Testis (tissue), 2 donors: ENCODE measurements at regions not wholly inside any gene's neighbourhood (a gene's known extent, or its start where the extent isn't known, plus 50 kb on each side); places are given as distances from the start of the nearest gene placed in this dataset.
"Not testable (repeated sequence)": the region's sequence is repeated elsewhere in the genome, so short reads cannot be mapped to it uniquely, and the experiment has no call there.

Experiments used
- DNase-seq: peaks from one replicate; pipeline ENCODE4 v3.0.0-alpha.2; 2019
- H3K27ac ChIP-seq, 2 donors: fragments of 200-600 bp; sonication (generic); one replicate each; pipeline ENCODE4 v1.5.1; 2019
- H3K27me3 ChIP-seq: fragments of 200-600 bp; sonication (generic); one replicate; pipeline ENCODE4 v1.5.1; 2019
- H3K36me3 ChIP-seq: fragments of 200-600 bp; sonication (generic); one replicate; pipeline ENCODE4 v1.5.1; 2017; ENCODE audit warnings: low read depth; ENCODE audit errors: missing control alignments
- H3K4me1 ChIP-seq: fragments of 200-600 bp; sonication (generic); one replicate; pipeline ENCODE4 v1.5.1; 2019
- H3K4me3 ChIP-seq, 2 donors: fragments of 200-600 bp; sonication (generic); one replicate each; pipeline ENCODE4 v1.5.1; 2017 to 2019
- H3K9me3 ChIP-seq: fragments of 200-600 bp; sonication (generic); one replicate; pipeline ENCODE4 v1.5.1; 2017
- CTCF ChIP-seq, 3 experiments: fragments of 450-650 bp in 2 of 3; fragments of 200-600 bp in 1 of 3; sonication (generic) in 1 of 3; IDR thresholded peaks; one replicate each; pipeline ENCODE4 v1.5.1; 2016 to 2019; ENCODE audit warnings: antibody characterized with exemption in 3 of 3, mild to moderate bottlenecking in 2 of 3, moderate library complexity in 1 of 3
- POLR2A ChIP-seq: fragments of 450-650 bp; IDR thresholded peaks from one replicate; pipeline ENCODE4 v1.6.1; 2017; ENCODE audit warnings: antibody characterized with exemption, mild to moderate bottlenecking, moderate library complexity
- WGBS, 2 donors: methylation state at CpG; one replicate each; pipeline ENCODE4 v1.1.5; 2018; 5-methylcytosine and 5-hydroxymethylcytosine counted together
- intact Hi-C: fragments of 100-400 bp; cut with DNase I; formaldehyde crosslinking; loops from one replicate; pipeline ENCODE4 v1.15.1; 2023; ENCODE audit warnings: low total_unique reads

- Histone ChIP-seq H3K27me3 (no peaks in the 10 kb centered on the region), H3K9me3 (no peaks in the 10 kb centered on the region), H3K4me3 (no peak overlapping the region), H3K36me3 (no peaks in the 10 kb centered on the region), H3K27ac (no peak overlapping the region), H3K4me1 (no peaks in the 10 kb centered on the region)
- TF ChIP-seq CTCF (IDR thresholded peaks at IDR 0.05) = no peak
- TF ChIP-seq POLR2A = no peak
- 90 to 93% methylated on average over 5 to 6 of the region's 6 CpGs for WGBS, 2 donors
- no peak for DNase-seq
- intact Hi-C loops = no loop called here
These were observed 1186.5 kb downstream of the TYW1 start for GRCh38 chr7:68183176-68183575.

- WGBS, 2 donors = 50 to 58% methylated on average over 16 of the region's 16 CpGs
- no peak for TF ChIP-seq CTCF (IDR thresholded peaks at IDR 0.05)
- no peak for TF ChIP-seq POLR2A
- H3K4me3 ChIP-seq = no peak overlapping the region
- H3K9me3 ChIP-seq = no peaks in the 10 kb centered on the region
- H3K27ac ChIP-seq = no peak overlapping the region
- no peaks in the 10 kb centered on the region for H3K27me3 ChIP-seq
- no peak for DNase-seq
- H3K36me3 ChIP-seq = no peaks in the 10 kb centered on the region
- no peaks in the 10 kb centered on the region for H3K4me1 ChIP-seq
- intact Hi-C loops = no loop called here
These were observed 1189.2 kb downstream of the TYW1 start for GRCh38 chr7:68185631-68186456.

GRCh38 chr7:68187532-68187931 lies 1190.9 kb downstream of the TYW1 start:
- TF ChIP-seq POLR2A (no peak), CTCF (IDR thresholded peaks at IDR 0.05) (no peak)
- no peaks in the 10 kb centered on the region for H3K4me1 ChIP-seq
- no peaks in the 10 kb centered on the region for H3K36me3 ChIP-seq
- 90 to 91% methylated on average over 7 of the region's 7 CpGs for WGBS, 2 donors
- DNase-seq = no peak
- intact Hi-C loops = no loop called here
- H3K27me3 ChIP-seq = no peaks in the 10 kb centered on the region
- H3K9me3 ChIP-seq = no peaks in the 10 kb centered on the region
- no peak overlapping the region for H3K4me3 ChIP-seq
- H3K27ac ChIP-seq = no peak overlapping the region

- Histone ChIP-seq H3K27ac (no peak overlapping the region), H3K27me3 (no peaks in the 10 kb centered on the region), H3K4me1 (no peaks in the 10 kb centered on the region), H3K9me3 (no peaks in the 10 kb centered on the region), H3K4me3 (no peak overlapping the region), H3K36me3 (no peaks in the 10 kb centered on the region)
- DNase-seq = no peak
- TF ChIP-seq CTCF (IDR thresholded peaks at IDR 0.05) (no peak), POLR2A (no peak)
- intact Hi-C loops = no loop called here
- 34 to 49% methylated on average over 5 of the region's 5 CpGs for WGBS, 2 donors
These were observed 1196.3 kb downstream of the TYW1 start for GRCh38 chr7:68192941-68193340.

- intact Hi-C loops, H3K27me3 ChIP-seq, H3K27ac ChIP-seq, H3K36me3 ChIP-seq, H3K4me1 ChIP-seq, DNase-seq, H3K4me3 ChIP-seq, H3K9me3 ChIP-seq: not testable (repeated sequence)
- WGBS, 2 donors = 88 to 100% methylated on average over 2 of the region's 2 CpGs
These were observed 1199.0 kb downstream of the TYW1 start for GRCh38 chr7:68195642-68196041.
